NT2/D1 (cell line): ENCODE measurements at regions not wholly inside any gene's neighbourhood (a gene's known extent, or its start where the extent isn't known, plus 50 kb on each side); places are given as distances from the start of the nearest gene placed in this dataset.

Source experiments
- YY1 ChIP-seq: IDR thresholded peaks from 2 replicates; pipeline ENCODE4 v1.6.1; 2011; ENCODE audit not compliant: insufficient read length, insufficient read depth
- ZNF274 ChIP-seq: IDR thresholded peaks from 2 replicates; pipeline ENCODE4 v1.6.1; 2011; ENCODE audit warnings: mild to moderate bottlenecking, low read depth, low read length

- TF ChIP-seq YY1: no peak
- no peak for TF ChIP-seq ZNF274
These were observed 160.6 kb upstream of the ATP10A start for GRCh38 chr15:26023691-26024090.
